Brain microvascular endothelial cell (primary cell): ENCODE measurements at regions not wholly inside any gene's neighbourhood (a gene's known extent, or its start where the extent isn't known, plus 50 kb on each side); places are given as distances from the start of the nearest gene placed in this dataset.

Experiments
- DNase-seq: peaks from one replicate; pipeline ENCODE4 v3.0.0-alpha.2; 2020
- H3K27ac ChIP-seq: fragments of 250-450 bp; sonication (Bioruptor Pico); 2 replicates; pipeline ENCODE4 v1.5.1; 2020; ENCODE audit warnings: mild to moderate bottlenecking, moderate library complexity
- H3K27me3 ChIP-seq: fragments of 250-450 bp; sonication (Bioruptor Pico); replicated peaks from 2 replicates; pipeline ENCODE4 v1.5.1; 2020; ENCODE audit warnings: mild to moderate bottlenecking
- H3K36me3 ChIP-seq: fragments of 250-450 bp; sonication (Bioruptor Pico); replicated peaks from 2 replicates; pipeline ENCODE4 v1.5.1; 2020; ENCODE audit warnings: mild to moderate bottlenecking
- H3K4me3 ChIP-seq: 2 replicates; pipeline ENCODE4 v1.5.1; 2011; ENCODE audit warnings: low read depth, mild to moderate bottlenecking, control low read depth, low read length, moderate library complexity
- CTCF ChIP-seq: IDR thresholded peaks from 2 replicates; pipeline ENCODE4 v1.5.1; 2011; ENCODE audit warnings: low read depth, mild to moderate bottlenecking, moderate library complexity, low read length, control low read depth, inconsistent platforms; ENCODE audit errors: missing control alignments
- in situ Hi-C: cut with HindIII; loops from 2 replicates; pipeline ENCODE4 v1.10.0; 2017; ENCODE audit warnings: low sequenced_read_pairs, low pct_ligation_motif_present

- in situ Hi-C loops: no loop called here
These were observed 519.6 kb downstream of the KLF5 start for GRCh38 chr13:73578251-73578875.

GRCh38 chr13:73576291-73576690, 517.5 kb downstream of the KLF5 start:
- no peaks in the 10 kb centered on the region for H3K36me3 ChIP-seq
- no peaks in the 10 kb centered on the region for H3K27me3 ChIP-seq
- DNase-seq: no peak
- no peak overlapping the region for H3K4me3 ChIP-seq
- H3K27ac ChIP-seq: no peak overlapping the region
- in situ Hi-C loops: no loop called here
- no peak for TF ChIP-seq CTCF

More at GRCh38 chr13:73578251-73578875, 519.6 kb downstream of the KLF5 start:
- Histone ChIP-seq H3K36me3 (no peaks in the 10 kb centered on the region), H3K4me3 (no peak overlapping the region), H3K27me3 (no peaks in the 10 kb centered on the region), H3K27ac (no peak overlapping the region)
- no peak for TF ChIP-seq CTCF
- DNase-seq: no peak

- no peak overlapping the region for H3K27ac ChIP-seq
- no peaks in the 10 kb centered on the region for H3K27me3 ChIP-seq
- in situ Hi-C loops: no loop called here
- TF ChIP-seq CTCF: no peak
- no peak for DNase-seq
- H3K4me3 ChIP-seq: no peak overlapping the region
- no peaks in the 10 kb centered on the region for H3K36me3 ChIP-seq
These were observed 514.0 kb downstream of the KLF5 start for GRCh38 chr13:73572824-73573223.

- no peak overlapping the region for H3K27ac ChIP-seq
- H3K36me3 ChIP-seq: no peaks in the 10 kb centered on the region
- in situ Hi-C loops: no loop called here
- TF ChIP-seq CTCF: no peak
- no peak overlapping the region for H3K4me3 ChIP-seq
- H3K27me3 ChIP-seq: no peaks in the 10 kb centered on the region
- DNase-seq: no peak
These were observed 512.6 kb downstream of the KLF5 start for GRCh38 chr13:73571376-73571775.

- Histone ChIP-seq H3K27me3 (no peaks in the 10 kb centered on the region), H3K27ac (no peak overlapping the region), H3K4me3 (no peak overlapping the region), H3K36me3 (no peaks in the 10 kb centered on the region)
- in situ Hi-C loops: no loop called here
- TF ChIP-seq CTCF: no peak
- no peak for DNase-seq
These were observed 498.1 kb downstream of the KLF5 start for GRCh38 chr13:73556902-73557301.

GRCh38 chr13:73556128-73556527, 497.3 kb downstream of the KLF5 start:
- TF ChIP-seq CTCF: no peak
- Histone ChIP-seq H3K27me3 (no peaks in the 10 kb centered on the region), H3K4me3 (no peak overlapping the region), H3K36me3 (no peaks in the 10 kb centered on the region), H3K27ac (no peak overlapping the region)
- no peak for DNase-seq
- in situ Hi-C loops: no loop called here
